ENCODE measurements at regions not wholly inside any gene's neighbourhood (a gene's known extent, or its start where the extent isn't known, plus 50 kb on each side); places are given as distances from the start of the nearest gene placed in this dataset.

- Histone ChIP-seq H3K4me1 (ENCODE audit: control insufficient read depth, insufficient read depth, low read length) (peaks cover 14% of the 10 kb centered on the region), H3K9me1 (ENCODE audit: insufficient read depth, low read length) (peaks cover 23% of the 10 kb centered on the region), H3K4ac (ENCODE audit: low read depth, low read length) (peak overlapping the region; percentile 76), H2BK20ac (ENCODE audit: low read depth, low read length) (peak overlapping the region; percentile 77; the same call in 1 of the 2 replicates), H3K14ac (replicated peaks; ENCODE audit: low read depth, low read length) (peak overlapping the region; percentile 70), H3K4me2 (ENCODE audit: low read depth, low read length) (no peak overlapping the region), H3K9ac (ENCODE audit: low read depth, low read length) (no peak overlapping the region; the same call in 1 of the 2 replicates), H3K27me3 (ENCODE audit: control insufficient read depth, insufficient read depth, low read length) (no peaks in the 10 kb centered on the region), H3K23ac (ENCODE audit: low read depth, low read length) (peak overlapping the region; percentile 23; the same call in 1 of the 2 replicates), H2BK120ac (ENCODE audit: low read depth, low read length) (peak overlapping the region; percentile 88; the same call in 1 of the 2 replicates), H4K8ac (ENCODE audit: low read depth in 2 of 2, low read length in 2 of 2) (peak overlapping the region in 1 of 2 experiments; percentile 86; a peak in 2 of 4 replicates), H4K5ac (ENCODE audit: low read depth, low read length) (0 out of 2 replicates have a peak overlapping the region, but pooled peaks have one; percentile 73), H2AK5ac (ENCODE audit: low read depth, low read length) (no peak overlapping the region), H3K18ac (ENCODE audit: low read depth, low read length) (peak overlapping the region; percentile 64; the same call in 1 of the 2 replicates), H4K91ac (ENCODE audit: insufficient read depth, low read depth, low read length) (peak overlapping the region; percentile 81), H4K20me1 (ENCODE audit: insufficient read depth, low read length) (no peaks in the 10 kb centered on the region), H2BK5ac (ENCODE audit: low read depth, low read length, poor library complexity, severe bottlenecking) (no peak overlapping the region), H3K79me1 (ENCODE audit: low read depth in 1 of 2, low read length in 2 of 2) (no peaks in the 10 kb centered on the region), H2AFZ (replicated peaks; ENCODE audit: low read length, poor library complexity) (peak overlapping the region; percentile 78), H3K27ac (ENCODE audit: insufficient read depth, low read length) (no peak overlapping the region), H2AK9ac (replicated peaks; ENCODE audit: low read depth, low read length, poor library complexity) (no peak overlapping the region), H3K56ac (ENCODE audit: extremely low read depth, insufficient read depth, low read length) (no peak overlapping the region), H2BK15ac (ENCODE audit: low read depth, low read length) (0 out of 3 replicates have a peak overlapping the region, but pooled peaks have one; percentile 3), H3K4me3 (ENCODE audit: insufficient read depth, low read depth, low read length) (no peak overlapping the region), H3K36me3 (ENCODE audit: control insufficient read depth, insufficient read depth, low read length) (no peaks in the 10 kb centered on the region), H3K9me3 (ENCODE audit: control insufficient read depth, insufficient read depth, low read length) (0 out of 2 replicates have a peak, but pooled peaks cover 2% of the 10 kb centered on the region)
- dilution Hi-C loops (cut with HindIII; ENCODE audit: low sequenced_read_pairs, unreplicated experiment) = no loop called here
- CTCF ChIA-PET = interaction anchor here (1.0 to 2.0 kb wide), 3 partner anchors 16 to 42 kb away, joined by 3 to 6 read pairs (median 4); no protein-coding TSS in a partner anchor
- DNase-seq (peak; percentile 49), ATAC-seq (ENCODE audit: low read depth) (0 out of 2 replicates have a peak, but pooled peaks have one; percentile 10)
- BruUV-seq (replicated peaks) = no TSS peak
- intact Hi-C loops (cut with micrococcal nuclease) = no loop called here
- POLR2A ChIA-PET (ENCODE audit: unreplicated experiment) = no interaction called here
- no CpG with 5 or more reads among the region's 5 CpGs for WGBS, 2 experiments (ENCODE audit: extremely low coverage in 2 of 2, insufficient read length in 1 of 2)
- in situ Hi-C loops (cut with MboI; ENCODE audit: low sequenced_read_pairs) = no loop called here
- TF ChIP-seq POLR2A (IDR thresholded peaks at IDR 0.05; ENCODE audit: low read depth, low read length) (no peak), FOS (IDR thresholded peaks at IDR 0.05; ENCODE audit: low read depth, low read length) (no peak), MXI1 (IDR thresholded peaks at IDR 0.05; ENCODE audit: borderline replicate concordance, low read depth, low read length) (no peak), MAZ (IDR thresholded peaks at IDR 0.05; ENCODE audit: borderline replicate concordance, low read depth, low read length) (no peak)
Measured at GRCh38 chr7:142443216-142444010, 185.6 kb upstream of the PRSS58 start.
